SK-N-SH treated with all-trans-retinoic acid at 6 μM for 48 hours (cell line): ENCODE measurements at regions not wholly inside any gene's neighbourhood (a gene's known extent, or its start where the extent isn't known, plus 50 kb on each side); places are given as distances from the start of the nearest gene placed in this dataset.

Experiments used
- ATAC-seq: fragments of 200-7000 bp; cut with Tn5 transposase; 3 replicates; pipeline ENCODE4 v1.9.1; 2020; ENCODE audit warnings: mild to moderate bottlenecking, moderate library complexity
- BACH2 ChIP-seq: fragments of 250-450 bp; sonication (Bioruptor Pico); IDR thresholded peaks from 2 replicates; pipeline ENCODE4 v1.9.0; 2021; ENCODE audit warnings: mild to moderate bottlenecking, borderline replicate concordance
- CREB5 ChIP-seq: fragments of 250-450 bp; sonication (Bioruptor Pico); IDR thresholded peaks from 2 replicates; pipeline ENCODE4 v1.5.1; 2020; ENCODE audit warnings: low read depth, mild to moderate bottlenecking, moderate library complexity
- CSDC2 ChIP-seq: fragments of 250-450 bp; sonication (Bioruptor Pico); IDR thresholded peaks from 2 replicates; pipeline ENCODE4 v1.5.0; 2020; ENCODE audit warnings: mild to moderate bottlenecking, moderate library complexity
- ESRRG ChIP-seq: fragments of 250-450 bp; sonication (Bioruptor Pico); IDR thresholded peaks from 2 replicates; pipeline ENCODE4 v1.6.1; 2021; ENCODE audit warnings: mild to moderate bottlenecking
- GLIS3 ChIP-seq: fragments of 250-450 bp; sonication (Bioruptor Pico); IDR thresholded peaks from 2 replicates; pipeline ENCODE4 v1.5.0; 2020; ENCODE audit warnings: mild to moderate bottlenecking, moderate library complexity
- ISL1 ChIP-seq: fragments of 250-450 bp; sonication (Bioruptor Pico); IDR thresholded peaks from 2 replicates; pipeline ENCODE4 v2.1.2; 2022; ENCODE audit warnings: mild to moderate bottlenecking, moderate library complexity
- POU6F1 ChIP-seq: fragments of 250-450 bp; sonication (Bioruptor Pico); IDR thresholded peaks from 2 replicates; pipeline ENCODE4 v1.8.0; 2021; ENCODE audit warnings: low read depth, mild to moderate bottlenecking, moderate library complexity, borderline replicate concordance
- PPARA ChIP-seq: fragments of 250-450 bp; sonication (Bioruptor Pico); IDR thresholded peaks from 2 replicates; pipeline ENCODE4 v1.5.0; 2020; ENCODE audit warnings: mild to moderate bottlenecking, borderline replicate concordance
- RARB ChIP-seq: fragments of 250-450 bp; sonication (Bioruptor Pico); IDR thresholded peaks from 2 replicates; pipeline ENCODE4 v1.8.0; 2021; ENCODE audit warnings: mild to moderate bottlenecking, moderate library complexity
- SNAI2 ChIP-seq: fragments of 250-450 bp; sonication (Bioruptor Pico); IDR thresholded peaks from 2 replicates; pipeline ENCODE4 v1.5.0; 2020; ENCODE audit warnings: mild to moderate bottlenecking, moderate library complexity
- TOX ChIP-seq: fragments of 250-450 bp; sonication (Bioruptor Pico); IDR thresholded peaks from 2 replicates; pipeline ENCODE4 v1.8.0; 2021; ENCODE audit warnings: mild to moderate bottlenecking, moderate library complexity, borderline replicate concordance
- TSHZ2 ChIP-seq: fragments of 250-450 bp; sonication (Bioruptor Pico); IDR thresholded peaks from 2 replicates; pipeline ENCODE4 v1.5.0; 2020; ENCODE audit warnings: mild to moderate bottlenecking, moderate library complexity
- ZC3H10 ChIP-seq: fragments of 250-450 bp; sonication (Bioruptor Pico); IDR thresholded peaks from 2 replicates; pipeline ENCODE4 v1.5.1; 2021; ENCODE audit warnings: mild to moderate bottlenecking, moderate library complexity
- ZFP3 ChIP-seq: fragments of 250-450 bp; sonication (Bioruptor Pico); IDR thresholded peaks from 2 replicates; pipeline ENCODE4 v1.5.0; 2020; ENCODE audit warnings: mild to moderate bottlenecking, moderate library complexity
- ZNF565 ChIP-seq: fragments of 450-650 bp; formaldehyde crosslinking; conservative IDR thresholded peaks from 2 replicates; pipeline ENCODE4 v1.5.0; 2020; ENCODE audit warnings: low read depth, mild to moderate bottlenecking, moderate library complexity
- ZNF70 ChIP-seq: fragments of 450-650 bp; formaldehyde crosslinking; IDR thresholded peaks from 2 replicates; pipeline ENCODE4 v1.5.0; 2020; ENCODE audit warnings: mild to moderate bottlenecking, moderate library complexity
- ZNF8 ChIP-seq: fragments of 450-650 bp; formaldehyde crosslinking; IDR thresholded peaks from 2 replicates; pipeline ENCODE4 v1.5.0; 2020; ENCODE audit warnings: mild to moderate bottlenecking, moderate library complexity
- TF ChIP-seq, protein P1 (sequence below): fragments of 250-450 bp; sonication (Bioruptor Pico); IDR thresholded peaks from 2 replicates; pipeline ENCODE4 v1.8.0; 2020; ENCODE audit warnings: mild to moderate bottlenecking, moderate library complexity, borderline replicate concordance
- TF ChIP-seq, protein P2 (sequence below): fragments of 250-450 bp; sonication (Bioruptor Pico); IDR thresholded peaks from 2 replicates; pipeline ENCODE4 v1.5.1; 2021; ENCODE audit warnings: mild to moderate bottlenecking, moderate library complexity

DNA sequence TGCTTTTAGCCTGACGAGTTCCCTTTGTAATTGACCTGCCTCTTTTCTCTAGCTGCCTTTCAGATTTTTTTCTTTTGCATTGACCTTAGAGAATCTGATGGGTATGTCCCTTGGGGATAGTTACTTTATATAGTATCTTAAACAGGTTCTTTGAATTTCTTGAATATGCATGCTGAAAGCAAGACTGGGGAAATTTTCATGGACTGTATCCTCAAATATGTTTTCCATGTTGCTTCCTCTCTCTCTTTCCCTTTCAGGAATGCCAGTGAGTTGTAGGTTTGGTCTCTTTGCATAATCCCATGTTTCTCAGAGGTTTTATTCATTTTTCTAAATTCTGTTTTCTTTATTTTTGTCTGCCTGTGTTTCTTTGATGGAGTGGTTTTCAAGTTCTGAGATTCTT is 81.8 kb upstream of the CPNE4 start:
- no peak for TF ChIP-seq CSDC2 (CRISPR knock-in tag)
- no peak for TF ChIP-seq TOX (CRISPR knock-in tag)
- TF ChIP-seq RARB (CRISPR knock-in tag): no peak
- TF ChIP-seq SNAI2: no peak
- no peak for TF ChIP-seq BACH2
- TF ChIP-seq POU6F1 (CRISPR knock-in tag): no peak
- TF ChIP-seq GLIS3 (CRISPR knock-in tag): no peak
- no peak for ATAC-seq

GRCh38 chr3:132117642-132118041 is 82.8 kb upstream of the CPNE4 start:
- no peak for TF ChIP-seq CSDC2 (CRISPR knock-in tag)
- TF ChIP-seq, protein P1, sequence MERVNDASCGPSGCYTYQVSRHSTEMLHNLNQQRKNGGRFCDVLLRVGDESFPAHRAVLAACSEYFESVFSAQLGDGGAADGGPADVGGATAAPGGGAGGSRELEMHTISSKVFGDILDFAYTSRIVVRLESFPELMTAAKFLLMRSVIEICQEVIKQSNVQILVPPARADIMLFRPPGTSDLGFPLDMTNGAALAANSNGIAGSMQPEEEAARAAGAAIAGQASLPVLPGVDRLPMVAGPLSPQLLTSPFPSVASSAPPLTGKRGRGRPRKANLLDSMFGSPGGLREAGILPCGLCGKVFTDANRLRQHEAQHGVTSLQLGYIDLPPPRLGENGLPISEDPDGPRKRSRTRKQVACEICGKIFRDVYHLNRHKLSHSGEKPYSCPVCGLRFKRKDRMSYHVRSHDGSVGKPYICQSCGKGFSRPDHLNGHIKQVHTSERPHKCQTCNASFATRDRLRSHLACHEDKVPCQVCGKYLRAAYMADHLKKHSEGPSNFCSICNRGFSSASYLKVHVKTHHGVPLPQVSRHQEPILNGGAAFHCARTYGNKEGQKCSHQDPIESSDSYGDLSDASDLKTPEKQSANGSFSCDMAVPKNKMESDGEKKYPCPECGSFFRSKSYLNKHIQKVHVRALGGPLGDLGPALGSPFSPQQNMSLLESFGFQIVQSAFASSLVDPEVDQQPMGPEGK (CRISPR knock-in tag): no peak
- no peak for ATAC-seq

GRCh38 chr3:132119531-132119930 is 84.7 kb upstream of the CPNE4 start:
- ATAC-seq: no peak
- TF ChIP-seq ESRRG (CRISPR knock-in tag): no peak
- TF ChIP-seq CSDC2 (CRISPR knock-in tag): no peak
- no peak for TF ChIP-seq ZNF8 (CRISPR knock-in tag)
- no peak for TF ChIP-seq TSHZ2 (CRISPR knock-in tag)
- TF ChIP-seq, protein P1 (CRISPR knock-in tag): no peak
- no peak for TF ChIP-seq RARB (CRISPR knock-in tag)
- TF ChIP-seq POU6F1 (CRISPR knock-in tag): no peak
- no peak for TF ChIP-seq PPARA
- TF ChIP-seq, protein P2, sequence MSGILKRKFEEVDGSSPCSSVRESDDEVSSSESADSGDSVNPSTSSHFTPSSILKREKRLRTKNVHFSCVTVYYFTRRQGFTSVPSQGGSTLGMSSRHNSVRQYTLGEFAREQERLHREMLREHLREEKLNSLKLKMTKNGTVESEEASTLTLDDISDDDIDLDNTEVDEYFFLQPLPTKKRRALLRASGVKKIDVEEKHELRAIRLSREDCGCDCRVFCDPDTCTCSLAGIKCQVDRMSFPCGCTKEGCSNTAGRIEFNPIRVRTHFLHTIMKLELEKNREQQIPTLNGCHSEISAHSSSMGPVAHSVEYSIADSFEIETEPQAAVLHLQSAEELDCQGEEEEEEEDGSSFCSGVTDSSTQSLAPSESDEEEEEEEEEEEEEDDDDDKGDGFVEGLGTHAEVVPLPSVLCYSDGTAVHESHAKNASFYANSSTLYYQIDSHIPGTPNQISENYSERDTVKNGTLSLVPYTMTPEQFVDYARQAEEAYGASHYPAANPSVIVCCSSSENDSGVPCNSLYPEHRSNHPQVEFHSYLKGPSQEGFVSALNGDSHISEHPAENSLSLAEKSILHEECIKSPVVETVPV (CRISPR knock-in tag): no peak
- TF ChIP-seq ISL1 (CRISPR knock-in tag): no peak
- TF ChIP-seq ZNF565 (CRISPR knock-in tag): no peak
- no peak for TF ChIP-seq CREB5 (CRISPR knock-in tag)
- TF ChIP-seq ZFP3 (CRISPR knock-in tag): no peak
- TF ChIP-seq ZNF70 (CRISPR knock-in tag): no peak
- no peak for TF ChIP-seq TOX (CRISPR knock-in tag)
- TF ChIP-seq ZC3H10: no peak
